Mesothelial cell of epicardium (in vitro differentiated cells): ENCODE measurements at regions not wholly inside any gene's neighbourhood (a gene's known extent, or its start where the extent isn't known, plus 50 kb on each side); places are given as distances from the start of the nearest gene placed in this dataset.

Experiments
- DNase-seq, 2 experiments: peaks; one replicate each; pipeline ENCODE4 v3.0.0; 2021; ENCODE audit warnings: low spot score in 2 of 2; ENCODE audit not compliant: unreplicated experiment in 2 of 2
- H3K27ac Mint-ChIP-seq: 2 replicates; pipeline ENCODE4 v1.8.0; 2021; ENCODE audit warnings: mixed read lengths
- H3K27me3 Mint-ChIP-seq: 2 replicates; pipeline ENCODE4 v1.8.0; 2021; ENCODE audit warnings: low read depth, mixed read lengths
- H3K36me3 Mint-ChIP-seq: 2 replicates; pipeline ENCODE4 v1.8.0; 2021; ENCODE audit warnings: mixed read lengths
- H3K4me1 Mint-ChIP-seq: 2 replicates; pipeline ENCODE4 v1.8.0; 2021; ENCODE audit warnings: mixed read lengths
- H3K4me3 Mint-ChIP-seq: 2 replicates; pipeline ENCODE4 v1.8.0; 2021; ENCODE audit warnings: mild to moderate bottlenecking, moderate library complexity, mixed read lengths
- H3K9me3 Mint-ChIP-seq: 2 replicates; pipeline ENCODE4 v1.8.0; 2021; ENCODE audit warnings: mixed read lengths
- CTCF ChIP-seq: fragments of 200-600 bp; sonication (generic); IDR thresholded peaks from one replicate; pipeline ENCODE4 v1.5.0; 2021; ENCODE audit warnings: antibody characterized with exemption; ENCODE audit not compliant: unreplicated experiment

GRCh38 chr7:67604461-67605386, 608.1 kb downstream of the TYW1 start:
- no peak overlapping the region for H3K4me3 Mint-ChIP-seq
- H3K4me1 Mint-ChIP-seq: peaks cover 42% of the 10 kb centered on the region
- TF ChIP-seq CTCF: no peak
- DNase-seq: no peak
- peaks cover 9% of the 10 kb centered on the region for H3K9me3 Mint-ChIP-seq
- no peaks in the 10 kb centered on the region for H3K36me3 Mint-ChIP-seq
- H3K27ac Mint-ChIP-seq: peak overlapping the region; percentile 90
- peaks cover 41% of the 10 kb centered on the region for H3K27me3 Mint-ChIP-seq

- H3K27me3 Mint-ChIP-seq: peaks cover 28% of the 10 kb centered on the region
- no peaks in the 10 kb centered on the region for H3K36me3 Mint-ChIP-seq
- no peak overlapping the region for H3K4me3 Mint-ChIP-seq
- peaks cover 26% of the 10 kb centered on the region for H3K4me1 Mint-ChIP-seq
- DNase-seq: no peak
- no peak for TF ChIP-seq CTCF
- H3K27ac Mint-ChIP-seq: no peak overlapping the region
- peaks cover 14% of the 10 kb centered on the region for H3K9me3 Mint-ChIP-seq
These were observed 612.2 kb downstream of the TYW1 start for GRCh38 chr7:67608806-67609205.

- H3K27me3 Mint-ChIP-seq: peaks cover 37% of the 10 kb centered on the region
- no peak overlapping the region for H3K27ac Mint-ChIP-seq
- TF ChIP-seq CTCF: no peak
- H3K36me3 Mint-ChIP-seq: no peaks in the 10 kb centered on the region
- DNase-seq: no peak
- peaks cover 12% of the 10 kb centered on the region for H3K9me3 Mint-ChIP-seq
- H3K4me3 Mint-ChIP-seq: no peak overlapping the region
- H3K4me1 Mint-ChIP-seq: peaks cover 13% of the 10 kb centered on the region
These were observed 614.3 kb downstream of the TYW1 start for GRCh38 chr7:67610897-67611296.

- Mint-ChIP-seq H3K9me3 (peaks cover 12% of the 10 kb centered on the region), H3K4me1 (peaks cover 27% of the 10 kb centered on the region), H3K36me3 (no peaks in the 10 kb centered on the region), H3K27me3 (peaks cover 35% of the 10 kb centered on the region), H3K27ac (no peak overlapping the region), H3K4me3 (no peak overlapping the region)
- TF ChIP-seq CTCF: no peak
- DNase-seq: no peak
These were observed 618.2 kb downstream of the TYW1 start for GRCh38 chr7:67614843-67615242.

- TF ChIP-seq CTCF: no peak
- H3K36me3 Mint-ChIP-seq: no peaks in the 10 kb centered on the region
- peaks cover 27% of the 10 kb centered on the region for H3K27me3 Mint-ChIP-seq
- H3K9me3 Mint-ChIP-seq: peaks cover 12% of the 10 kb centered on the region
- DNase-seq: no peak
- peaks cover 40% of the 10 kb centered on the region for H3K4me1 Mint-ChIP-seq
- no peak overlapping the region for H3K4me3 Mint-ChIP-seq
- no peak overlapping the region for H3K27ac Mint-ChIP-seq
These were observed 619.9 kb downstream of the TYW1 start for GRCh38 chr7:67616517-67616916.
